Transverse colon (tissue), 4 donors: ENCODE measurements at regions not wholly inside any gene's neighbourhood (a gene's known extent, or its start where the extent isn't known, plus 50 kb on each side); places are given as distances from the start of the nearest gene placed in this dataset.

Experiments
- DNase-seq: peaks from one replicate; pipeline ENCODE4 v3.0.0-alpha.2; 2019
- H3K27ac ChIP-seq, 4 donors: fragments of 200-600 bp; sonication (generic); 2 replicates each; pipeline ENCODE4 v1.5.1; 2016 to 2018; ENCODE audit warnings: inconsistent platforms in 4 of 4
- H3K27me3 ChIP-seq: fragments of 200-600 bp; sonication (generic); 2 replicates; pipeline ENCODE4 v1.5.1; 2017; ENCODE audit warnings: inconsistent platforms
- H3K36me3 ChIP-seq, 4 donors: fragments of 200-600 bp; sonication (generic); 2 replicates each; pipeline ENCODE4 v1.5.1; 2017 to 2019; ENCODE audit warnings: inconsistent platforms in 4 of 4
- H3K4me1 ChIP-seq, 4 donors: fragments of 200-600 bp; sonication (generic); 2 replicates each; pipeline ENCODE4 v1.5.1; 2017 to 2020; ENCODE audit warnings: inconsistent platforms in 4 of 4
- H3K4me3 ChIP-seq, 4 donors: fragments of 200-600 bp; sonication (generic); 1 replicate in 1 of 4; 2 replicates in 3 of 4; pipeline versions ENCODE4 v1.5.1 to v1.6.1; 2017 to 2019; ENCODE audit warnings: inconsistent platforms in 4 of 4
- H3K9me3 ChIP-seq, 2 donors: fragments of 200-600 bp; sonication (generic); 2 replicates each; pipeline ENCODE4 v1.5.1; 2017 to 2019; ENCODE audit warnings: inconsistent platforms in 2 of 2
- CTCF ChIP-seq, 5 experiments: fragments of 200-600 bp in 3 of 5; fragments of 450-650 bp in 2 of 5; sonication (generic) in 3 of 5; IDR thresholded peaks; 1 replicate in 2 of 5; 2 replicates in 3 of 5; pipeline ENCODE4 v1.5.1; 2016 to 2017; ENCODE audit warnings: antibody characterized with exemption in 5 of 5, inconsistent platforms in 3 of 5, mild to moderate bottlenecking in 2 of 5, moderate library complexity in 1 of 5
- EP300 ChIP-seq: sonication (generic); formaldehyde crosslinking; IDR thresholded peaks from one replicate; pipeline ENCODE4 v1.6.1; 2017; ENCODE audit warnings: antibody characterized with exemption, low read depth
- POLR2A ChIP-seq: fragments of 450-650 bp; IDR thresholded peaks from one replicate; pipeline ENCODE4 v1.6.1; 2016; ENCODE audit warnings: antibody characterized with exemption, mild to moderate bottlenecking, moderate library complexity
- POLR2AphosphoS5 ChIP-seq, 3 donors: sonication (generic); formaldehyde crosslinking; IDR thresholded peaks; one replicate each; pipeline ENCODE4 v1.6.1; 2016; ENCODE audit warnings: antibody characterized with exemption in 3 of 3
- WGBS, 2 donors: methylation state at CpG; one replicate each; pipeline ENCODE4 v1.1.5; 2018; ENCODE audit warnings: low coverage in 1 of 2; 5-methylcytosine and 5-hydroxymethylcytosine counted together
- in situ Hi-C, 4 donors: fragments of 200-750 bp; cut with MboI; loops; one replicate each; pipeline versions ENCODE4 v1.15.0 to v1.15.1; 2017; ENCODE audit warnings: low sequenced_read_pairs in 3 of 4, low pct_ligation_motif_present in 1 of 4, low pct_unique_long_range_greater_than_20kb in 1 of 4
- intact Hi-C: fragments of 100-400 bp; cut with DNase I; formaldehyde crosslinking; loops from one replicate; pipeline ENCODE4 v1.15.1; 2023; ENCODE audit warnings: low total_unique reads

GRCh38 chr18:24679062-24679461 lies 218.6 kb downstream of the HRH4 start:
- TF ChIP-seq EP300: no peak
- TF ChIP-seq POLR2AphosphoS5 (IDR thresholded peaks at IDR 0.05): no peak
- no peak for TF ChIP-seq POLR2A
- no peak for TF ChIP-seq CTCF (IDR thresholded peaks at IDR 0.05)
- intact Hi-C loops (no loop called here), in situ Hi-C loops (no loop called here)
- Histone ChIP-seq H3K4me3 (no peak overlapping the region), H3K27me3 (no peaks in the 10 kb centered on the region), H3K4me1 (no peaks in the 10 kb centered on the region), H3K36me3 (no peaks in the 10 kb centered on the region), H3K9me3 (no peaks in the 10 kb centered on the region), H3K27ac (no peak overlapping the region)
- DNase-seq: no peak
- 48 to 53% methylated on average over 4 of the region's 4 CpGs for WGBS, 2 donors

GRCh38 chr18:24683925-24684324 lies 223.5 kb downstream of the HRH4 start:
- no peaks in the 10 kb centered on the region for H3K4me1 ChIP-seq
- no peaks in the 10 kb centered on the region for H3K9me3 ChIP-seq
- no peak for TF ChIP-seq POLR2AphosphoS5 (IDR thresholded peaks at IDR 0.05)
- no peak for TF ChIP-seq EP300
- no peak for TF ChIP-seq POLR2A
- TF ChIP-seq CTCF (IDR thresholded peaks at IDR 0.05): no peak
- no peak for DNase-seq
- H3K36me3 ChIP-seq: no peaks in the 10 kb centered on the region
- no peak overlapping the region for H3K4me3 ChIP-seq
- H3K27ac ChIP-seq: no peak overlapping the region
- WGBS, 2 donors: 79% methylated on average over 1 of the region's 1 CpG; no CpG with 5 or more reads in 1 of the 2 donors
- in situ Hi-C loops (no loop called here), intact Hi-C loops (no loop called here)
- no peaks in the 10 kb centered on the region for H3K27me3 ChIP-seq

GRCh38 chr18:24685254-24685959 lies 225.0 kb downstream of the HRH4 start:
- H3K27ac ChIP-seq: no peak overlapping the region
- in situ Hi-C loops (no loop called here), intact Hi-C loops (no loop called here)
- no peaks in the 10 kb centered on the region for H3K9me3 ChIP-seq
- H3K4me3 ChIP-seq: no peak overlapping the region
- H3K36me3 ChIP-seq: no peaks in the 10 kb centered on the region
- no peaks in the 10 kb centered on the region for H3K4me1 ChIP-seq
- H3K27me3 ChIP-seq: no peaks in the 10 kb centered on the region
- DNase-seq: no peak
- TF ChIP-seq POLR2A (no peak), CTCF (IDR thresholded peaks at IDR 0.05) (no peak), POLR2AphosphoS5 (IDR thresholded peaks at IDR 0.05) (no peak), EP300 (no peak)
- WGBS, 2 donors: 74 to 75% methylated on average over 4 to 5 of the region's 5 CpGs

- in situ Hi-C loops: no loop called here
- H3K4me3 ChIP-seq: no peak overlapping the region
- no peak overlapping the region for H3K27ac ChIP-seq
- no peaks in the 10 kb centered on the region for H3K9me3 ChIP-seq
- no peaks in the 10 kb centered on the region for H3K36me3 ChIP-seq
- TF ChIP-seq POLR2A: no peak
- no peak for TF ChIP-seq CTCF (IDR thresholded peaks at IDR 0.05)
- TF ChIP-seq POLR2AphosphoS5 (IDR thresholded peaks at IDR 0.05): no peak
- no peak for TF ChIP-seq EP300
- 54 to 96% methylated on average over 3 of the region's 3 CpGs for WGBS, 2 donors
- no peaks in the 10 kb centered on the region for H3K4me1 ChIP-seq
- no peak for DNase-seq
- intact Hi-C loops: no loop called here
- H3K27me3 ChIP-seq: no peaks in the 10 kb centered on the region
Observed at GRCh38 chr18:24695168-24695567, 234.7 kb downstream of the HRH4 start.
